Fibroblast of skin of left biceps (primary cell): ENCODE measurements at regions not wholly inside any gene's neighbourhood (a gene's known extent, or its start where the extent isn't known, plus 50 kb on each side); places are given as distances from the start of the nearest gene placed in this dataset.

Source experiments
- DNase-seq, 2 experiments: peaks; one replicate each; pipeline ENCODE4 v3.0.0-alpha.2; 2013; ENCODE audit warnings: low read depth in 2 of 2

DNA sequence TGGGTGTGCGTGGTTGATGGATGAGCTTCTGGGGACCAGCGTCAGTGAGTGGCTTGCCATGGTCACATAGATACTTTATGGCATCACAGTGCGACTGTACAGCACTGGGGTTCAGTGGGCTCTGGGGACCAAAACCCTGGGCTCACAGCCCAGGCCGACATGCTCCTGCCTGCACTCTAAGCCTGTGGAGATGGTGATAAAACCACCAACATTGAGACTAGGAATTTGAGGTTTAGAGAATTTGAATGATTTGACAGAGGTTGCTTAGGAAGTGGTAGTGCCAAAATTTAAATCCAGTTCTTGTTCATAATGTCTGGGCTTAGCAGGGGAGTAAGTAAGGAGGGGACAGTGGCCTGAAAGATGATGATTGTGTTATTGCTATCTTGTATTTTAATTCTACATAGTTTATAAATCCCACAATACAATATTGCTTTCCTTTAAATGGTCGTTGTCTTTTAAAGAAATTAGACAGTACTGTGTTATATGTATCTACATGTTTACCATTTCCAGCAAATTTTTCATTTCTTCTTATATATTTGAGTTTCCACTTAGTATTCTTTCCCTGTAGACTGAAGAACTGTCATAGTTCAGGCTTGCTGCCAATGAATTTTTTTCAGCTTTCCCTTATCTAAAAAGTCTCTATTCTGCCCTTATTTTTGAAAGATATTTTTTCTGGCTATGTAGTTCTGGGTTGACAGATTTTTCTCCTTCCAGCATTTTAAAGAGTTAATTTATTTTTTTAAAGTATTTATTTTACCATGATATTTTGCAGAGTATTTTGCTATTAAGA lies 235.4 kb upstream of the RGMA start:
- no peak for DNase-seq

DNA sequence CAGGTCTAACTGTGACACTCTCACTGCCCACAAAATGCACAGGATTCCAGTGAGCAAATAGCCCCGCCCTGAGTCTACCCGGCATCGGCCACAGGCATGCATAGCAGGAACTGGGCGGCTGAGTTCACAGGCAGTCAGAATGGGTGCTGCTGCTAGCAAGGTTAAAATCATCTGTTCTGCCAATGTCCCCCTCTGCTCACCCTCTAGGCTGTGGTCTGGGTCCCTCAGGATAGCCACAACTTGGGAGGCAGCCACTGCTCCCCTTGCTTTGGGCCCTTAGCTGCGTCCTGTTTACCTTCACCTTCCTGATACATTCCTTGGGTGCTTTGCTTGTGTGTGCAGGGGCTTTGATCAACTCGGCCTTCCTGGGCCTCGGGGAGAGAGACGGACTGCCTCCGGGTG lies 232.9 kb upstream of the RGMA start:
- peak; percentile 6 to 8 for DNase-seq

DNA sequence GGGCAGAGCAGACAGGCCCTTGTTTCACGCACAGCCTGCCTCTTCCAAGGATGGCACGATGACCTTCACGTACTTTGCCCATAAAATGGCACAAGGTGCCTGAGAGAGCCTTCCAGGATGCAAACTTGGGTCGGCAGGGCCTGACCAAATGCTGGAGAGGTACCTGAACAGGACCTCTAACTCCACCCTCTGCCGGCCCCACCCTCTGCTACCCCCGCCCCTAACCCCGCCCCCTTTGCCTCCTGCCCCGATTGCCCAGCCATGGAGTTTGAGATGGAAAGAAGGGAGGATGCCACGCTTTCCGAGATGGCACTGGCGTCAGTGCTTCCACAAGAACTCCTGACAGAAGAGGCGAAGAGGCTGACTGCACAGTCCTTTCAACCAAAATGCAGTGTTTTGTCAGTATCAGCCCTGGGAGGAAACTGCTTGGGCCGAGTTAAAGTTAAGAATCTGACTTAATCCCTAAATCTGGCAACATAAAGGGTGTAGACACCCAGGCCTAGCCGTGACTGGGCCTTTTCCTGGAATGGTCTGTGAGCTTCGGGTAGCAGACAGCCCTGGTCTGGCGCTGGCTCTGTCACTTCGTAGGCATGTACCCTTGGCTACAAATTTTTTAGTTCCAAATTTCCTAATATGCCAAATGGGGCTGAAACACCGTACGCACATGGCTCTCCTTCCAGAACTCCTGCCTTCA lies 230.3 kb upstream of the RGMA start:
- DNase-seq, result no peak

DNA sequence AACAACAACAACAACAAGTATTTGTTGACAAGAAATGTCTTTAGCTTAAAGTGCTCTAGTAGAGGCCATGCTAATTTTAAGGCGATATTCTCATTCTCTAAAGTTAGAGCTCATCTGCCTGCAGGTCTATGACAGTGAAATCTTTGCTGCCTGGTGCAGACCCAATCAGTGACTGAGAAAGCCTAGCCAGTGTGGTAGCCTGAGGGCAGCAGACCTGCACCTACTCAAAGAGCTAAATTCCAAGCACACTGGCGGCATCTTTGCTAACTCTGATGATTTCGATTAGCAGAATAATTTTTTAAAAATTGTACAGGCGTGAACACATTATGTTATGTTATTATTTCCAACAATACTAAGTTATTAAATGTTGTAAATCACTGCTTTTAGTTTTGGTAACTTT lies 228.8 kb upstream of the RGMA start:
- no peak for DNase-seq

DNA sequence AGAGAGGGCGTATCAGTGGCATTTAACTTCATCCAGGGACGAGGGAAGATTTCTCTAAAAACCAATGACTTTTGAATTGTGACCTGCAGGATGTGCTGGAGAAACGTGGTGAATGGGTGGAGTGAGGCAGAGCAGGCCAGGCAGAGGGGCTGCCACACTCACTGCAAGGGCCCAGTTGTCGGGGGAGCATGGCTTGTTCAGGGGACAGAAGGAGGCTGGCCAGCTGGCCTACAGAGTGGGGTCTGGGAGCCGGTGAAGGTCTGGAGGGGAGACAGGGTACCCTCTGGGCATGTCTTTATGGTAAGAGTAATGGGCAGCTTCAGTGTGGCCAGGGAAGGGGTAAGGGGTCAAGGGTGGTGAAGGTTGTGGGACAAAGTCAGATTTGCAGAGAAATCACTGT lies 225.2 kb upstream of the RGMA start:
- DNase-seq, result no peak

DNA sequence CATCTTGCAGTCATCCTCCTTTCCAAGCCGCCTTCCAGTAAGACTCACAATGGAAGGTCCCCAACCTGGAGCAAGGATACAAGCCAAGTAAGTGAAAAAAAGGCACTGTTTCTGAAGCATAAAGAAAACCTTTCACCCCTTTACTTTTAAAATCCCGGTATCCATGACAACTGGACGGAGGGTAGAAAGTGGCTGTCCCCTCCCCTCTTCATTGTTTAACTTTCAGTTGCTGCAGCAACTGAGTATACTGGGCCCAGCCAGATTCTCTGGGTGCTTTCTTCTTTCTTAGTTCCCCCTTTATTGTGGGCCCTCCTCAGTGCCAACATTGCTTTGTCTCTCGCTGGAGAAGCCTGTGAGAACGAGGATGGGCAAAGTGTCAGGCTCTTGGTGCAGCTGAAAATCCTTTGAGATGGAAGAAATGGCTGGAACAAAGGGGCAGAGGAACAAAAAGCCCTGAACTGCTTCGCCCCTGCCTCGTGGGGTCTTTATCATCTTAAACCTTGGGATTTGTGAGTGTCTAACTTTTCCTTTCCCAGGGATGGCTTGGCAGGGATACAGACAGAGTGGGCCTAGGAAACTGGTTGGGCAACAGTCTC lies 224.0 kb upstream of the RGMA start:
- no peak for DNase-seq

DNA sequence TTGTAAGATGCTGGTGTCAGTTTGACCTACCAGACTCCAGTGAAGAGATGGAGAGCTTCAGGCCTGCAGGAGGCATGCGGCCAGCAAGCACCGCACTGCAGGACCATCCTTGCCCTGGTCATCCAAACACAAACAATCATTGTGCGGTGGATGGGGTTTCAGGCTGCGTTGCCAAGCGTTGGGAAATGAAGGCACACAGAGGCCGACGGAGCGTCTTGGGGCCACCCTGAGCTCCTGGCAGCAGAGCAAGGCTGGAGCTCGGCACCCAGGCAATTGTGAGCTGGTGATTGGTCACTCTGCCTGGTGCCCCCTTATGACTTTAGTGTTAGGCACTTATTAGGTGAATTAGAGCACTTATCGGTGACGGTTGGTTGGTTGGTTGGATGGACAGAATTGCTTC lies 222.6 kb upstream of the RGMA start:
- DNase-seq, result no peak

DNA sequence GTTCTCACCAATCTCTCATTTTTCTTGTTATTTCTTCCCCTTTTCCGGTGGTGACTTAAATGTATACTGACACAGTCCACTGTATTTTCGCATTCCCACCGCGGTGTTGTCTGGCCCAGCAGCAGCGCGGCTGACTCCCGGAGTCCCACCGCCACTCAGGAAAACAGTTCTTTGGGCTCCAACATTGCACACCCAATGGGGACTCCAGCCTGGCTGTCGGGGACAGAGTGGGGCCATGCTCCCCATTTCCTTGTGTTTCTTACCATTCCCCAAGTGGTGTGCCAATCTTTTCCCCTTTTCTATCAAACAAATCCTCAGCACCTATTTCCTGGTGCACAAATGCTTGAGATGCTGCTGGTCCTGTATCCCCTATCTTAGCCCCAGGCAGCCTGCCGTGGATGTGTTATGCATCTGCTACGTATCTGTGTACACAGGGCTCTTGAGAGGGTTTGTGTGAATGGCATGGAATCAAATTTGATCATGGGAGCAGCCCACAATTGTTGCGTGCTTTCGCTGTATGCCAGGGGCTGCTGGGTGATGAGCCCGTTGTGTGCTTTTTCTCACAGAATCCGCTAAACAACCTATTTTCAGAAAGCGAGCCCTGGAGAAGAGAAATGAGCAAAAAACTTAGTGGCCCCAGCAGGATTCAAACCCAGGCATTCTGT lies 219.1 kb upstream of the RGMA start:
- no peak for DNase-seq

DNA sequence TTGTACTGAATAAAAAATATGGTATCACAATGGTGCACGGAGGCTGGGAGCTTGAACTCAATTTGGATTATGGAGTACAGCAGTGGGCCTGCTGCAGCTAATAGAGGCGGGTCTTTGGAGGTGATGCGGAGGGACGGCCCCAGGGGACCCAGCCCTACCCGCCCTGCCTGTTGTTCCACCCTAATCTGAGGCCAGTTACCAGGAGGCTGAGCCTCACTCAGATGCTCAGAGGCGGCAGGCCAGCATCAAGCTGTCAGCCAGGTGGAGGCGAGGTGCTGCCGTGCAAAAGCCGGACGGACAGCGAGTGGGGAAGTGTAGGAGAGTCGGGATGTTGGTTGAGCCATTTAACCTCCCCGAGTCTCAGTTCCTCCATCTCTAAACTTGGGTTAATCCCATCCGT lies 218.5 kb upstream of the RGMA start:
- no peak for DNase-seq

DNA sequence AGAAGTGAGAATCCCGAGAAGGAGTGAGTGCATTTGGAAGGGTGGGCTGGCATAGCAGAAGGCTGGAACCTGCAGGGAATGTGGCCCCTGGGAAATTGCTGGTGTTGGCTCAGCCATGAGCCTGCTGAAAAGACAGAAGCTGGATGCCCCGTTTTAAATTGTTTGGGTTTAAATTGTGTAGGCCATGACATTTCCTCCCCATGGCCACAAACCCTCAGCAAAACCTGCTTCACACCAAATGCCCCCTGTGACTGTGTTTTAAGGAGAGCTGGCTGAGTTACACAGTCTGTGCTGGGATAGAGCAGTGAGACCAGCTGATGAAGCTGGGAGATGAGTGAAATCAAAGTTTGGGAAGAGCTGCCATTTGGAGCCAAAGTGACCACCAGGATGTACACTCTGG lies 216.3 kb upstream of the RGMA start:
- no peak for DNase-seq

DNA sequence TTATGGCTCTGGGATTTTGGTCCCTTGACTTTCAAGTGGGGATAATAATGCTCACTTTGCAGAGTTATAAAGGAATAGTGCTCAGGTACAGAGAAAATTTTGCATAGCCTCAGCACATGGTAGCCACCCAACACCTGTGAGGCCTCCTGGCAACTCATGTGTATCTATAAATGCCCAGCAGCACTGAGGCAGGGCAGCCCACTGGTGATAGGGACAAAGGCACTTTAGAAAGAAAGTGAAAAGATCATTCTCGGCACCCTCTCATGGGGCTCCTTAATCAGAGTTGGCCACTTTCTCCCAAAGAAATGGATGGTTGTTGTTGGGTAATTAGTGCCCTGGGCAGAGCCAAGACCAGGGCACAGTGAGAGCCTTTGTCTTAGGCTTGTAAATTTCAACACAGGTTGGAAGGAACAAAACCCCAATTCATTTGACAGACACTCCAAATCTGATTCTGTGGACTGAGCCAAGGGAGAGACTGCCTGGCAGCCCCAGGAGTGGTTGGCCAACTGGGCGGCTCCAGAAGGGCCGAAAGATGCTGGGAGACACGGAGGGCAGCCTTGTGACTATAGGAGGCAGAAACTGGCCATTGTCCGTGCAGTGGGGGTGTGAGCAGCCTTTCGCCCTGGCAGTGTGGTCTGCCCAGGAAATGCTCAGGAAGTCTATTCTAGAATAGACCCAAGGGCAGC lies 213.2 kb upstream of the RGMA start:
- no peak for DNase-seq

DNA sequence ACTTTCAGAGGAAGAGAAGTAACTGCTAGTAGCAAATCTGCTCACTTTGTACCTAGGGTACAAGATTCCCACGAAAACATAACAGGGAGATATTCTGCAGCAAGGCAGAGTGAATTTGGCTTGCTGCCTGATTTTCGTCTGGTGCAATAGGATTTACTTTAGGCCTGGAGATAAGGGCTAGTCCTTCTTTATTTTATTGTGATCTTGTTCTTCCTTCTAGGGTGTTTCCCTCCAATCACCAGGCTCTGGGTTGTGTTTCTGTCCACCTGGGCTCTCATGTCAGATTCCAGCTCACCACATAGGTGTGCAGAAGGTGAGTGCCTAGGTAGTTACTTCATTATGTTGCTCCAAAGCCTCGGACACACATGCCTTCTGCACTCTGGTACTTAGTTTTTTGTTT lies 211.8 kb upstream of the RGMA start:
- DNase-seq, result no peak

DNA sequence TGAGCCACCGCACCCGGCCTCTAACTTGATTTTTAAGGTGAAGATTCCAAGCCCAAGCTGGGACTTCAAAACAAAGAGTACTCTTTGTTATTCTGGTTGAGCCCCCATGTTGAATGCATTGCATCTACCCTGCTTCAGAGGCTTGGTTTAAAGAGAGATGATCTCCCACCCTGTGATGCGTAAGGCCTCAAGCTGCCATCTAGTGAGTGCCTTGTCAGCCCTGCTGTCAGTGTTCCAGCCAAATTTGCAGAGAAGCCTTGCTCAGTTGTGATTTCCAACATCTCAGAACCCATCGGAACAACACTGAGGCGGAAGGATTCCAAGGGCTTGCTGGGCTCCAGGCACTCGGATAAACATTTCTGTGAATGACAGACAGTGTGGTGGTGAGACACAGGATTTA lies 210.7 kb upstream of the RGMA start:
- DNase-seq, result no peak

DNA sequence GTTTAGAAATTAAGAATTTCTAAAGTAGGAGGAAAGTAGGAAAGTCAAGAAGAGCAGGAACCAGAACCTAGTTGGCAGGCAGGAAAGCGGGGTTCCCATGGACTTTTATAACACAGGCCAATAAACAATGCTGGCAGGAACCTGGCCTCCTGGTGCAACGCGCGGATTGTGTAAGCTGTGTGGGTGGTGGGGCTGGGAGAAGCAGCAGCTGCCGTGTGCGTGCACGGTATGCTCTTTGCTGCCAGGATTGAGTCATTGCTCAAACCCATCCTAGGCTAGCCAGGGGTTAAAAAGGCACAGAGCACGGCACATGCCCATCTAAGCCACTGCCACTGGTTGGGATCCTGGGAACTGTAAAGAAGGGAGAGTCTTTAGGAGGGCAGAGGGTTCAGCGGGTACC lies 209.9 kb upstream of the RGMA start:
- no peak for DNase-seq

DNA sequence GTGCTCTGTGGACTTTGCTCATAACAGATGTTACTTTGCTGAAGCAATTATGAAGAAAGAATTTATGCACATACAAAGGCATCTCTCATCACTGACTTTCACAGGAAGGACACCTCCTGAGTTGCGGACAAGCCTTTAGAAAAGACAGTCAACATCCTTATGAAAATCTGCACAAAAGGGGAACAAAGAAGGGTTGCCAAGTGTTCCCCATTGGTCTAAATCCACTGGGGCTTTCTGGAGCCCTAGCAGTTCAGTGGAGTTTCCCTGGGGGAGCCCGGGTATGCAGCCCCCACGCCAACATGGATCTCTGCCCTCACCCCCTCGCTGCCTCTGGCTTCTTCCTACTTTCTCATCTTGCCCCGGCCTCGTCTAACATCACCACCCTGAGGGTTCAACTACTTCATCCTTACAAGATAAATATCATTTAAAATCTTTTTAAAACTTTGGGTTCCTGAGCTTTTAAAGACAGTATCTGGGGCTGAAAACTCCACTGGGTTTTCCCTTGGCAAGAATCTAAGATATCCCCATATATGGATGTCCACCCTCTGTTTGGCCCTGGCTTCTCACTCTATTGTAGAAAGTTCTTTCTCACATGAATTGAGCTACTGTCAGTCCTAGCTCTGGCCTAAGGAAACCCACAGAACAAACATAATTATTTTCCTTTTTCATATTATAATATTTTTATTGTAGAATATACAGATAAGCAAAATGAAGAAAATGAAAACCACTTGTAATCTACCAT lies 207.9 kb upstream of the RGMA start:
- no peak for DNase-seq

DNA sequence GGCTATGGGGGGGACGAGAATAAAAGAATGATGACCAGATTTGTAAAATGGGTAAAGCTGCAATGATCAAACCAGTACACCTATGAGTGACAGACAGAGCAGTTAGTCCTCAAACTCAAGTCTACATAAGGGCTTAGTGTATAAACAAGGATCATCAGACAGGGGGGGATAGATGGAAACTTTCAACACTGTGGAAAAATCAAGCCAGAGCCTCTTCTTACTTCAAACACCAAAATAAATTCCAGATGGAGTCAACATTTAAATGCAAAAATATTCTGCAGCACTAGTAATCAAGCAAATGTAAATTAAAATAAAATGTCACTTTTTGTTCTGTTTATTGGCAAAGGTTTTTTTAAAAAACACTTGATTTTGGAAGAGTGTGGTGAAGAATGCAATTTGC lies 205.9 kb upstream of the RGMA start:
- DNase-seq, result no peak

DNA sequence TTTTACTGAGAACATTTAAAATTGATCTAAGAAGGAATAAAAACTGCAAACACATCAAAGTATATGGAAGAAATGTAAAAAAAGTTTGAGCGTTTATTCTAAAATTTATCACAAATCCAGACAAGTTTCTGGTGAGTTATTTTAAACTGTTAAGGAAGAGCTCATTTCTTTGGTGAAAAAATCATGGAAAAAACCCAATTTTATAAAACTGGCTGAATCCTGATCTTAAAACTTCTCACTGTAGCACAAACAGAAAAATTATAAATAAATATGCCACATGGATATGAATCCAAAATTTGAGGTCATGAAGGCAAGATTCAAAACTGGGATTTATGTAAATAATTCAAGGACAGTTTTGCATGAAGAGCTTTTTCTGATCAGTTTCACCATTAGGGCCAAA lies 205.1 kb upstream of the RGMA start:
- DNase-seq, result no peak

DNA sequence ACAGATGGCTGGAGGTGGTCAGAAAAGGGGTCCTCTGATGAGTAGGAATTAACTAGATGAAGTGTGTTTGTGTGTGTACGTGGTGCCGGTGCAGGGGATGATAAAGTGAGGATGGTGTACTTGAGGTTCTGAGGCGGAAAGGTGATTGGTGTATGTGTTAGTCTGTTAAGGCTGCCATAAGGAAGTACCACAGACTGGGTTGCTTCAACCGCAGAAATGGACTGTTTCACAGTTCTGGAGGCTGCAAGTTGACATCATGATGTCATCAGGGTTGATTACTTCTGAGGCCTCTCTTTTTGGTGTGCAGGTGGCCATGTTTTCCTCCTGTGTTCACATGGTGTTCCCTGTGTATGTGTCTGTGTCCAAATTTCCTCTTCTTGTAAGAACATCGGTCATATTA lies 202.4 kb upstream of the RGMA start:
- no peak for DNase-seq

DNA sequence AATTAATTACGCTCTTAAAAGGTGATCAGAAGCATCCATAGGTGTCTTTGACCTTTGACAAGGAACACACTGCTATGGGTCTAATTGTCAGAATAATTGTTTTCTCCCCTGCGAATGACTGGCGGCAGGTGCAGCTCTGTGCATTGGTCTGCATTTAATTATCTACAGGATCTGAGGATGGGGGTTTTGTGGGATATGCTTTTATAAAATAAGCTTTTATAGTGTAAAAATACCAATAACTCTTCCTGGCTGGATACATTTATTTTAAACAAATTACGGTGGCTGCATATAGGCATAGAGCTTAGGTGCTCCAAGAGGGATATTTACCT lies 201.6 kb upstream of the RGMA start:
- DNase-seq, result no peak

DNA sequence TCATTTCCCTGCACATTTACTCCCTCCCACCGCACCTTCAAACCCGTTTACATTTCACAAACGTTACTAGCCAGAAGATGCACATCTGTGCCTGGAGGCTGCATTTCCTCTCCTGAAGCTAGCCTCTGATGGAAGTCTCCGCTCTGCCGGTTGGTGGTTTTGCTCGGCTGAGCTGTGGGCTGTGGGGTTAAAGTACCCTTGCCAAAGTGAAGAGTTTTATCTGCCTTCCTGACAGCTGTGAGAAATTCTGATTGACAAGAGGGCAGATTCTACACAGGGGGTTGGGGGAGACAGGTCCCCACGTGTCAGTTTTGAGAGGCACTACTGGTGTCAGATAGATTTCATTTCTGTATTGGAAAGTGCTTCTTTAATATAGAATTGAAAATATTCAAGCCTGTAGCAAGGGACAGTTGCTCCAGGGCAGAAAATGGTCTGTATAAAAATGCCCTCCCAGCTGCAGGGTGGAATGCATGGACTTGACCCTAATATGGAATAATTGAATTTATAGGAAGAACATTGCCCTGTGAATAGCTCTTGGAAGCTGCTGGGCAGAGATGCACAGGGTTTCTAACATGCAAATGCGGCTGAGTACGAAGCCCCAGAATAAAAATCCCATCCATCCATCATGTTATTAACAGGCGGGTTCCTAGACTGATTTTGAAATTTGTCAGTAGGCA lies 201.1 kb upstream of the RGMA start:
- DNase-seq, result no peak

DNA sequence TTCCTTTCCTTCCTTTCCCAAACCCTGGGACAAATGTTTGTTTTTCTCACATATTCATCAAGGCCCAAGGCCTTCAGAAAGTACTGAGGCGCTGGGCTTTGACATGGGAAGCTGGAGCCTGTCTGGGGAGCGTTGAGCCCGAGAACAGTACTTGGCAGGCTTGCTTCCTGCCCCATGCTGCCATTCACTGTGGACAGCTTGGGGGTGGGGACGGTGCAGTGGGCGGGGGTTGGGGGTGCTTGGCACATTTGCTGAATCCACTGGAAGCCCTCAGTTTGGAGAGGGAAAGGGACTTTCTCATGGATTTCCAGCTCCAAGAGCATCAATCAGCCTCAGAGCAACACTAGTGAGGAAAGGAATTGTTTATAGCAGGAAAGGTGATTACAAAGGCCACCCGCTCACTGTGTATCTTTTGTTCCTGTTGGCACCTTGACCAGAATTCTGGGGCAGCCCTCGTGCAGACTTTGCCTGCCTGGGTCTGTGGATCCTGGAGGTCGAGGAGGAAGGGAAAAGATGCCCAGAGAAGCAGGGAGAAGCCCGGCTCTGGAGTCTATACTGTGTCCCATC lies 199.8 kb upstream of the RGMA start:
- DNase-seq, result no peak
